ENCODE measurements at regions not wholly inside any gene's neighbourhood (a gene's known extent, or its start where the extent isn't known, plus 50 kb on each side); places are given as distances from the start of the nearest gene placed in this dataset.

DNA sequence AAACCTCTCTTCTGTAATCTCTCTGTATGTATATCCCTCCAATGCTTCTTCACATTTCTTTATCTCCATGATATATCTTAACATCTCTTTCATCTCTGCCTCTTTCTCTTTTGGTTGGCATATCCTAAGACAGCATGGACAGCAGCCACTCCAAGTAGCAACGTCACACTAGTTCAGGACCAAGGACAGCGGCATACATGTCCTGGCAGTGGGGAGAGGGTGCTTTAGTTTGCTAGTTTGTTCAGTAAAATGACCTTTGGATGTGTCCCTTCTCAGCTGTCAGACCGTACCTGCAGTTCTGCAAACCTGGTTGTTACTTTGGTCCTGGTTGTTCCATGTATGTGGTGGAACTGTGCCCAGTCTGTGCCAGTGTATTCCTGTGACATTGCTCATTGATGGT, 225.6 kb upstream of the ROPN1 start:
- TF ChIP-seq, protein P1, sequence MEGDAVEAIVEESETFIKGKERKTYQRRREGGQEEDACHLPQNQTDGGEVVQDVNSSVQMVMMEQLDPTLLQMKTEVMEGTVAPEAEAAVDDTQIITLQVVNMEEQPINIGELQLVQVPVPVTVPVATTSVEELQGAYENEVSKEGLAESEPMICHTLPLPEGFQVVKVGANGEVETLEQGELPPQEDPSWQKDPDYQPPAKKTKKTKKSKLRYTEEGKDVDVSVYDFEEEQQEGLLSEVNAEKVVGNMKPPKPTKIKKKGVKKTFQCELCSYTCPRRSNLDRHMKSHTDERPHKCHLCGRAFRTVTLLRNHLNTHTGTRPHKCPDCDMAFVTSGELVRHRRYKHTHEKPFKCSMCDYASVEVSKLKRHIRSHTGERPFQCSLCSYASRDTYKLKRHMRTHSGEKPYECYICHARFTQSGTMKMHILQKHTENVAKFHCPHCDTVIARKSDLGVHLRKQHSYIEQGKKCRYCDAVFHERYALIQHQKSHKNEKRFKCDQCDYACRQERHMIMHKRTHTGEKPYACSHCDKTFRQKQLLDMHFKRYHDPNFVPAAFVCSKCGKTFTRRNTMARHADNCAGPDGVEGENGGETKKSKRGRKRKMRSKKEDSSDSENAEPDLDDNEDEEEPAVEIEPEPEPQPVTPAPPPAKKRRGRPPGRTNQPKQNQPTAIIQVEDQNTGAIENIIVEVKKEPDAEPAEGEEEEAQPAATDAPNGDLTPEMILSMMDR (IDR thresholded peaks at IDR 0.05; ENCODE audit: borderline replicate concordance, control extremely low read depth, extremely low read depth, insufficient read depth, missing control alignments) = no peak
- in situ Hi-C loops (cut with MboI; ENCODE audit: low sequenced_read_pairs, unreplicated experiment) = no loop called here
- peak; percentile 20 for DNase-seq (ENCODE audit: low spot score)

DNA sequence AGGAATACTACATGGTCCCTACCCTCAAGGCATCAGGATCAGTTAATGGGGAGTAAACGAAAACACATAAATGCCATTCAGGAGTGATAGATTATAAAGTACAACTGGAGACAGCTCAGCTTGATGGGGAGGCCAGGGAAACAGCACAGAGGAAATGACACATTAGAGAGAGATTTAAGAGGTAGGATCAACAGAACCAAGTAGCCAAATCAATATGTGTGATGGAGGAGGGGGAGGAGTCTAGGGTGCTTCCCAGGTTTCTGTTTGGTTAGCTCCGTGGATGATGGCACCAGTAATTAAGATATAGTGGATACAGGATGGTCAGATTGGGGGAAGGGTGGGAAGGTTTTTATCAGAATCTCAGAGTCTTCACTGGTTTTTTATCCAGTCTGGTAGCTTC, 229.5 kb upstream of the ROPN1 start:
- TF ChIP-seq, protein P1 (IDR thresholded peaks at IDR 0.05; ENCODE audit: borderline replicate concordance, control extremely low read depth, extremely low read depth, insufficient read depth, missing control alignments) = no peak
- no peak for DNase-seq (ENCODE audit: low spot score)
- in situ Hi-C loops (cut with MboI; ENCODE audit: low sequenced_read_pairs, unreplicated experiment) = no loop called here

DNA sequence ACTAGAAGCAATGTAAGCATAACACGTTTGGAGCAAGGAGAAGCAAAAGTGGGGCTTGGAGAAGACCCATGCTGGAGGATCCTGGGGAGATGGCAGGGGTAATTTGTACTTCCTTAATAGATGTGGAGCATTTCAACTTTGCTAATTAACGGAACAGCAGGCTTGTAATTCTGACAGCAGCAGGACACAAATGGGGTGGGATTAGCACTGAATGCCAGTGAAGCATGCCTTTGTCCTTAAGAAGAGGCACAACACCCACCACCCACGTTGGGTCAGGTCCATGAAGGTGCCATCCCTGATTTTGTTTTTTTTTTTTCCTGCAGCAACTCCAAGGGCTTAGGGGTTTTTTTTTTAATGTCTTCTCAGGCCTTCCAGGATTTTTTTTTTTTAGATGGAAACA, 231.9 kb upstream of the ROPN1 start:
- no peak for DNase-seq (ENCODE audit: low spot score)
- in situ Hi-C loops (cut with MboI; ENCODE audit: low sequenced_read_pairs, unreplicated experiment) = no loop called here
- TF ChIP-seq, protein P1 (IDR thresholded peaks at IDR 0.05; ENCODE audit: borderline replicate concordance, control extremely low read depth, extremely low read depth, insufficient read depth, missing control alignments) = no peak

DNA sequence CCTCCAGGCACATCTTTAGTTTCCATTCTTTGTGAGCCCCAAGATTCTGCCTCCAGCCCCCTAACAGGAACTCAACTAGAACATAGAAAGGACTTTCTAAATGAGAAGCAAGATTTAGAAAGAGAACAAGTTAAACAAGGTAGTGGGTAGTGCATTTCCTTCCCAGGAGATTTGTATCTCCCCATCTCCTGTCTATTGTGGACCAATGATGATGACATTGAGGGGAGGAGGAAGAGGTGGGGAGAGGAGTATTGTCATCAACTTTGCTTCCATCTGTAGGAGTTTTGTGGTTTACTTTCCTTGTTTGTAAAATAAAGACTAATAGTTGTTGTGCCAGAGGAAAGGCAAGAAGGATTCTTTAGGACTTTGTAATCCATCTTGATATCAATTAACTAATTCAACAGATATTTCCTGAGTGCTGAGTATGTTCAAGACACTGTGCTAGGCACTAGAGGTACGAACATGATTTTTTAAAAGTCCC, 235.3 kb upstream of the ROPN1 start:
- TF ChIP-seq, protein P1 (IDR thresholded peaks at IDR 0.05; ENCODE audit: borderline replicate concordance, control extremely low read depth, extremely low read depth, insufficient read depth, missing control alignments) = no peak
- in situ Hi-C loops (cut with MboI; ENCODE audit: low sequenced_read_pairs, unreplicated experiment) = no loop called here
- no peak for DNase-seq (ENCODE audit: low spot score)

DNA sequence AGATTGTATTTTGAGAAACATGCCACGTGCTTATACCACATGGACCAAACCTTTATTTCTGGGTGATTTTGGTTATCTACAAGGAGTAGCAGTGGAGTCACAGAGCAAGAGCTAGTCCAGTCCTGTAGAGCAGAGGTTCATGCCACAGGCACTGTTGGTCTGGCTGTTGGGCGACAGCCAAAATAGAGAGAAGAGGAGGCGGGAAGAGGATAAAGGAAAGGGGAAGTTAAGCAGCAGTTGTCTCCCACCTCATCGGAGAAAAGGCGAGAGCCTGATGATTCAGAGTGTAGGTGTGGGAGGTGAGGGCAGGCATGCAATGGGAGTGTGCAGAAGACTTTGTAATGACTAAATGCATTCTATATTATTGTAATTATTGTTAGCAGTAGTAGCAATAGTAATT, 237.5 kb upstream of the ROPN1 start:
- DNase-seq (ENCODE audit: low spot score) = no peak
- in situ Hi-C loops (cut with MboI; ENCODE audit: low sequenced_read_pairs, unreplicated experiment) = no loop called here

DNA sequence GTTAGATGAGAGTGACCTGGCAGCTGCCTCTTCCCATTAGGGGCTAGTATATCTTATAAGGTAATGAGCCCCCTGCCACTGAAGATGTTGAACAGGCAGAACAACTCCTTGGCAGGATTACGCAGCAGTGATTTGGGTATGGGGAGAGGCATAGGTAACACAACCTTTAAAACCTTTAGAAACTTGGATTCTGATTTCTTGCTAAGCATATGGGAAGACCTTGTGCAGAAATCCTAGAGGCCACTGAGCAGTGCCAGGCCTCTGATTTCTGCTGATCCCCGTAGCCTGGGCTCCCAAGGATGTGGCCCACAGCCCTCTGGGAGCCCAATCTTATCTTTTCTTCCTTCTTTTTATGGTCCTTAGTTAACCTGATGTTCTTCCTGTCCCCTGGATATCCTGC, 237.9 kb upstream of the ROPN1 start:
- TF ChIP-seq, protein P1 (IDR thresholded peaks at IDR 0.05; ENCODE audit: borderline replicate concordance, control extremely low read depth, extremely low read depth, insufficient read depth, missing control alignments) = no peak
- DNase-seq (ENCODE audit: low spot score) = no peak
- in situ Hi-C loops (cut with MboI; ENCODE audit: low sequenced_read_pairs, unreplicated experiment) = no loop called here

More for the DNA sequence above, 237.5 kb upstream of the ROPN1 start:
- TF ChIP-seq, protein P1 (IDR thresholded peaks at IDR 0.05; ENCODE audit: borderline replicate concordance, control extremely low read depth, extremely low read depth, insufficient read depth, missing control alignments) = no peak

DNA sequence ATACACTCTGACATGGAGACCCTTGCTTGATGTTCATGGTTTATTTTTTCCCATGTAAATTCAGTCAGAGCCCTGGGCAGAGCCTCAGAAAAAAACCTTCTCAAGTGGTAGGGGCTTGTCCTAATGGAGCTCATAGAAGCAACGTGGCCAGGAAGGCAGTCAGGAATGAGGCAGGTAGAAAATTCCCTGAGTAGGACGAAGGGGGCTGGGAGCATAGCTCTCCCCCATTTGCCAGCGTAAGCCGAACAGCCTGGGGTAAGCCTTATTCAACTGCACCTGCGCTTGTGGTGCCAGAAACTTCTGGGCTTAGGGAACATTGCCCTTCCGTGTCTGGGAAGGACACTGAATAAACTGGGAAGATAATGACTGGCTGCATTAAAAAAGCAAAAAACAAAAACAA, 238.5 kb upstream of the ROPN1 start:
- TF ChIP-seq, protein P1 (IDR thresholded peaks at IDR 0.05; ENCODE audit: borderline replicate concordance, control extremely low read depth, extremely low read depth, insufficient read depth, missing control alignments) = no peak
- DNase-seq (ENCODE audit: low spot score) = no peak
- in situ Hi-C loops (cut with MboI; ENCODE audit: low sequenced_read_pairs, unreplicated experiment) = no loop called here

All from GM13976 (cell line).